Ishikawa (cell line): ENCODE measurements at regions not wholly inside any gene's neighbourhood (a gene's known extent, or its start where the extent isn't known, plus 50 kb on each side); places are given as distances from the start of the nearest gene placed in this dataset.

Source experiments
- CEBPB ChIP-seq: IDR thresholded peaks from 2 replicates; pipeline ENCODE4 v1.6.1; 2012
- CREB1 ChIP-seq: IDR thresholded peaks from 2 replicates; pipeline ENCODE4 v1.6.1; 2012; ENCODE audit warnings: low read depth
- EGR1 ChIP-seq: IDR thresholded peaks from 2 replicates; pipeline ENCODE4 v1.6.1; 2012
- EP300 ChIP-seq: IDR thresholded peaks from 2 replicates; pipeline ENCODE4 v1.6.1; 2012; ENCODE audit warnings: borderline replicate concordance
- FOXM1 ChIP-seq: IDR thresholded peaks from 2 replicates; pipeline ENCODE4 v1.6.1; 2012; ENCODE audit warnings: low read depth, borderline replicate concordance
- MAX ChIP-seq: IDR thresholded peaks from 2 replicates; pipeline ENCODE4 v1.6.1; 2012
- NFIC ChIP-seq: IDR thresholded peaks from 2 replicates; pipeline ENCODE4 v1.6.1; 2012
- RAD21 ChIP-seq: IDR thresholded peaks from 2 replicates; pipeline ENCODE4 v1.6.1; 2012; ENCODE audit warnings: low read depth
- REST ChIP-seq: IDR thresholded peaks from 2 replicates; pipeline ENCODE4 v1.6.1; 2012; ENCODE audit warnings: low read depth, mild to moderate bottlenecking
- TAF1 ChIP-seq: IDR thresholded peaks from 2 replicates; pipeline ENCODE4 v1.6.1; 2012; ENCODE audit warnings: low read depth, mild to moderate bottlenecking
- TCF12 ChIP-seq: IDR thresholded peaks from 2 replicates; pipeline ENCODE4 v1.6.1; 2012; ENCODE audit warnings: low read depth
- TEAD4 ChIP-seq: IDR thresholded peaks from 2 replicates; pipeline ENCODE4 v1.6.1; 2012
- USF1 ChIP-seq: IDR thresholded peaks from 2 replicates; pipeline ENCODE4 v1.6.1; 2012
- YY1 ChIP-seq: IDR thresholded peaks from 2 replicates; pipeline ENCODE4 v1.6.1; 2012; ENCODE audit warnings: low read depth
- ZBTB7A ChIP-seq: IDR thresholded peaks from 2 replicates; pipeline ENCODE4 v1.6.1; 2012; ENCODE audit warnings: low read depth

- TF ChIP-seq NFIC (no peak), FOXM1 (no peak)
Measured at GRCh38 chr6:71033890-71034289, 77.0 kb upstream of the B3GAT2 start.

GRCh38 chr6:71034563-71035345 lies 77.9 kb upstream of the B3GAT2 start:
- TF ChIP-seq REST (no peak), CEBPB (no peak), TAF1 (no peak), TCF12 (no peak), USF1 (no peak), NFIC (no peak), RAD21 (no peak), EP300 (no peak), CREB1 (no peak), TEAD4 (no peak), FOXM1 (no peak), ZBTB7A (no peak), EGR1 (no peak), MAX (no peak), YY1 (no peak)

- no peak for TF ChIP-seq REST
- TF ChIP-seq YY1: no peak
- TF ChIP-seq TAF1: no peak
- no peak for TF ChIP-seq MAX
- no peak for TF ChIP-seq EGR1
- no peak for TF ChIP-seq USF1
- no peak for TF ChIP-seq EP300
- TF ChIP-seq FOXM1: no peak
- no peak for TF ChIP-seq TCF12
- TF ChIP-seq RAD21: no peak
- no peak for TF ChIP-seq NFIC
Measured at GRCh38 chr6:71035871-71036270, 79.0 kb upstream of the B3GAT2 start.

GRCh38 chr6:71038711-71039344 lies 82.0 kb upstream of the B3GAT2 start:
- TF ChIP-seq REST (no peak), TCF12 (no peak), EGR1 (no peak), EP300 (no peak), CREB1 (no peak), ZBTB7A (no peak), RAD21 (no peak), NFIC (no peak), CEBPB (no peak), MAX (no peak), TAF1 (no peak), YY1 (no peak), FOXM1 (no peak), USF1 (no peak), TEAD4 (no peak)
